WI38 (cell line): ENCODE measurements at regions not wholly inside any gene's neighbourhood (a gene's known extent, or its start where the extent isn't known, plus 50 kb on each side); places are given as distances from the start of the nearest gene placed in this dataset.
"Not testable (repeated sequence)": the region's sequence is repeated elsewhere in the genome, so short reads cannot be mapped to it uniquely, and the experiment has no call there.

Experiments used
- H3K4me3 ChIP-seq: 2 replicates; pipeline ENCODE4 v1.5.1; 2011; ENCODE audit warnings: low read depth, mild to moderate bottlenecking, control low read depth, low read length
- TF ChIP-seq, protein P1 (sequence below): IDR thresholded peaks from 2 replicates; pipeline ENCODE4 v1.5.1; 2012; ENCODE audit warnings: low read depth, mild to moderate bottlenecking, control low read depth, low read length

- no peak overlapping the region for H3K4me3 ChIP-seq
- TF ChIP-seq, protein P1, sequence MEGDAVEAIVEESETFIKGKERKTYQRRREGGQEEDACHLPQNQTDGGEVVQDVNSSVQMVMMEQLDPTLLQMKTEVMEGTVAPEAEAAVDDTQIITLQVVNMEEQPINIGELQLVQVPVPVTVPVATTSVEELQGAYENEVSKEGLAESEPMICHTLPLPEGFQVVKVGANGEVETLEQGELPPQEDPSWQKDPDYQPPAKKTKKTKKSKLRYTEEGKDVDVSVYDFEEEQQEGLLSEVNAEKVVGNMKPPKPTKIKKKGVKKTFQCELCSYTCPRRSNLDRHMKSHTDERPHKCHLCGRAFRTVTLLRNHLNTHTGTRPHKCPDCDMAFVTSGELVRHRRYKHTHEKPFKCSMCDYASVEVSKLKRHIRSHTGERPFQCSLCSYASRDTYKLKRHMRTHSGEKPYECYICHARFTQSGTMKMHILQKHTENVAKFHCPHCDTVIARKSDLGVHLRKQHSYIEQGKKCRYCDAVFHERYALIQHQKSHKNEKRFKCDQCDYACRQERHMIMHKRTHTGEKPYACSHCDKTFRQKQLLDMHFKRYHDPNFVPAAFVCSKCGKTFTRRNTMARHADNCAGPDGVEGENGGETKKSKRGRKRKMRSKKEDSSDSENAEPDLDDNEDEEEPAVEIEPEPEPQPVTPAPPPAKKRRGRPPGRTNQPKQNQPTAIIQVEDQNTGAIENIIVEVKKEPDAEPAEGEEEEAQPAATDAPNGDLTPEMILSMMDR = peak; percentile 44; the same call in 1 of the 2 replicates
Observed at GRCh38 chr14:59055439-59056045, 132.9 kb upstream of the DAAM1 start.

GRCh38 chr14:59057551-59057950 lies 130.9 kb upstream of the DAAM1 start:
- no peak overlapping the region for H3K4me3 ChIP-seq

DNA sequence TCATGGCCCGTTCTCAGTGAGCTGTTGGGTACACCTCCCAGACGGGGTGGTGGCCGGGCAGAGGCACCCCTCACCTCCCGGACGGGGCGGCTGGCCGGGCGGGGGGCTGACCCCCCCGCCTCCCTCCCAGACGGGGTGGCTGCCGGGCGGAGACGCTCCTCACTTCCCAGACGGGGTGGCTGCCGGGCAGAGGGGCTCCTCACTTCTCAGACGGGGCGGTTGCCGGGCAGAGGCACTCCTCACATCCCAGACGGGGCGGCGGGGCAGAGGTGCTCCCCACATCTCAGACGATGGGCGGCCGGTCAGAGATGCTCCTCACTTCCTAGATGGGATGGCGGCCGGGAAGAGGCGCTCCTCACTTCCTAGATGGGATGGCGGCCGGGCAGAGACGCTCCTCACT lies 129.7 kb upstream of the DAAM1 start:
- not testable (repeated sequence) for H3K4me3 ChIP-seq

More at GRCh38 chr14:59057551-59057950, 130.9 kb upstream of the DAAM1 start:
- TF ChIP-seq, protein P1 = no peak

DNA sequence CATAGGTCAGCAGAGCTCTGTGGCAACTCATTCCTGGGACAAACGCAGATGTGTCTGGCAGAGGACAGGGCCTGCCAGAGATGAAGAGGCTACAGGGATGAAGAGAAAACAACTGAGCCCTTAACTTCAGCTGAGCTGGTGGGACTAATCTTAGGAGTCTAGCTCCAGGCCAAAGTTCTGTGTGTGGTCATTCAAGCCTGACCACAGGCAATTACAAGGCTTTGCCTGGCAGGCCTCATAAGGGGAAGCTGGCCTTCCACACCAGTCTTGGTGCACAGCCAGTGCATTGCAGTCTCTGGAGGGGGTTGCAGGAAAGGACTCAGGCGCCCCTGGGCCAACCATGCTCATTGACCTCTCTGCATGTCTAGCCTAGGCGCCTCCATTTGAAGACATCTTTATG lies 127.6 kb upstream of the DAAM1 start:
- TF ChIP-seq, protein P1 = no peak

DNA sequence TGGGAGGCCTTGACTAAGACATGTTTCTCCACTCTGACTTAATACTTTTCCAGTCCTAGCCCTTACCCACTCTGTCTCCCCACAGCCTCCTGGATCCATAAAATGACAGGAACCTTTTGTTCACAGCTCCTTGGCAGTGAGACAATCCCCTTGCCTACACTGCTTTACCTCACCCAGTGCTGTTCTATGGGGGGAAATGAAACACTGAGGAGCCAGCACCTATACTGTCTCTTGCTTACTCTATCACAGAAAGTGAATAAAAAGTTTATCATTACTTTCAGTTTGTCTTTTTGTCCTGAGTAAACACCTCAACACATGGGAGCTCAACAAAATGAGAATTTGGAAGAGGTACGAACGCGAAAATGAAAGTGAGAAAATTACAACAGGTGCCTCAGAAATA lies 127.2 kb upstream of the DAAM1 start:
- TF ChIP-seq, protein P1 = no peak

More for the DNA sequence above, 127.6 kb upstream of the DAAM1 start:
- H3K4me3 ChIP-seq = no peak overlapping the region

GRCh38 chr14:59063259-59063658 lies 125.2 kb upstream of the DAAM1 start:
- TF ChIP-seq, protein P1 = no peak
- H3K4me3 ChIP-seq = no peak overlapping the region

More for the DNA sequence above, 127.2 kb upstream of the DAAM1 start:
- no peak overlapping the region for H3K4me3 ChIP-seq

DNA sequence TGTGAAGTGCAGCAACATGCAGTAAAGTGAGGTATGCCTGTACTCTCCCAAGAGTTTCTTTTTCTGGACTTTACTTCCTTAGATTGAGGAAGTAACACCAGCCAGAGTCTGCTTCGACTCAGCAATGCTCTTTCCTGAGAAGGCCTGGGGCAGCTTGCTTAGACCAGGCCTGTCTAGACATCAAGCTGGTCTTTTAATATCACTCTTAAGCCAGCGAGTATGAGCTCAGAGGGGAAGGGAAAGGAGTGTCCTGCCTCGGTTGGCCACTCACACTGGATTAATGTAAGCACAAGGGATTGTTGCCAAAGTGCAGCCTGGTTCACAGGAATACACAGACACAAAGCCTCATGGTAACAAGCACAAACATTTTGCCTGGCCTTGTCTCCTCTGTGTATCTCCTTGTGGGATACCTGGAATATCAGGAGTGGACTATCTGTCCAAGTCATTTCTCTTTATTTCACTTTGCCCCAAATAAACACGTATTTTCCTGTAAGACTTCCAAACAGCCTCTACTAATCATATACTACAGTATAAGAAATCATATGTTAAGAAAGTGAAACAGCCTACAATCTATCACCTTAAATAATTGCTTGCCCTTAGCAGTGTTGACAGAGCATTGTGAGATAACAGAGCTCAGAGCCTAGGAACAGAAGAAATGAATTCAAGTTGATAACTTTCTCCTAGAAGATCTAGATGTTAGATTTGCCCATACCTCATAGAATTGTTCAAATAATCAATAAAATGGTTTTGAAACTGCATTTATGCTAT lies 121.2 kb upstream of the DAAM1 start:
- TF ChIP-seq, protein P1 = no peak
- H3K4me3 ChIP-seq = no peak overlapping the region
